CD14-positive monocyte (primary cell): ENCODE measurements at regions not wholly inside any gene's neighbourhood (a gene's known extent, or its start where the extent isn't known, plus 50 kb on each side); places are given as distances from the start of the nearest gene placed in this dataset.

ENCODE experiments used
- DNase-seq, 3 donors: peaks; one replicate each; pipeline ENCODE4 v3.0.0-alpha.2; 2011 to 2022
- H2AFZ ChIP-seq: 2 replicates; pipeline ENCODE4 v1.6.0; 2012; ENCODE audit warnings: mild to moderate bottlenecking, low read depth, low read length, inconsistent platforms; ENCODE audit not compliant: insufficient read depth, poor library complexity, severe bottlenecking
- H3K27ac ChIP-seq, 2 donors: 1 replicate in 1 of 2; 2 replicates in 1 of 2; pipeline ENCODE4 v1.5.1; 2012 to 2013; ENCODE audit warnings: low read length in 2 of 2, control low read depth in 1 of 2, inconsistent platforms in 1 of 2, low read depth in 1 of 2, mild to moderate bottlenecking in 1 of 2
- H3K27me3 ChIP-seq, 2 donors: one replicate each; pipeline versions ENCODE4 v1.6.0 to v1.6.1; 2011 to 2013; ENCODE audit warnings: low read length in 2 of 2; ENCODE audit not compliant: control insufficient read depth in 2 of 2, insufficient read depth in 2 of 2
- H3K36me3 ChIP-seq, 2 donors: replicated peaks in 1 of 2; 1 replicate in 1 of 2; 2 replicates in 1 of 2; pipeline versions ENCODE4 v1.5.1 to v1.6.1; 2012 to 2013; ENCODE audit warnings: low read length in 2 of 2, control low read depth in 1 of 2, inconsistent platforms in 1 of 2, mild to moderate bottlenecking in 1 of 2; ENCODE audit not compliant: insufficient read depth in 2 of 2, control insufficient read depth in 1 of 2
- H3K4me1 ChIP-seq, 2 donors: 1 replicate in 1 of 2; 2 replicates in 1 of 2; pipeline versions ENCODE4 v1.5.1 to v1.6.1; 2012 to 2013; ENCODE audit warnings: low read length in 2 of 2, control low read depth in 1 of 2, inconsistent platforms in 1 of 2, mild to moderate bottlenecking in 1 of 2, moderate library complexity in 1 of 2; ENCODE audit not compliant: insufficient read depth in 2 of 2, control insufficient read depth in 1 of 2
- H3K4me2 ChIP-seq: replicated peaks from 2 replicates; pipeline ENCODE3; 2012; ENCODE audit warnings: low read length, moderate library complexity, mild to moderate bottlenecking; ENCODE audit not compliant: poor library complexity, severe bottlenecking; ENCODE audit errors: extremely low read depth
- H3K4me3 ChIP-seq, 3 experiments: fragments of 200-600 bp in 1 of 3; sonication (generic) in 1 of 3; replicated peaks in 1 of 3; 1 replicate in 2 of 3; 2 replicates in 1 of 3; pipeline ENCODE4 v1.5.1; 2011 to 2013; ENCODE audit warnings: low read length in 3 of 3, mild to moderate bottlenecking in 3 of 3, control low read depth in 2 of 3, low read depth in 2 of 3, inconsistent platforms in 1 of 3, moderate library complexity in 1 of 3
- H3K79me2 ChIP-seq: 2 replicates; pipeline ENCODE4 v1.6.0; 2012; ENCODE audit warnings: mild to moderate bottlenecking, control low read depth, inconsistent platforms, low read length, moderate library complexity; ENCODE audit not compliant: insufficient read depth
- H3K9ac ChIP-seq: 2 replicates; pipeline ENCODE4 v1.6.0; 2017; ENCODE audit warnings: low read length, mild to moderate bottlenecking; ENCODE audit not compliant: insufficient read depth, poor library complexity, severe bottlenecking
- H3K9me3 ChIP-seq, 2 donors: replicated peaks in 1 of 2; 1 replicate in 1 of 2; 2 replicates in 1 of 2; pipeline versions ENCODE4 v1.5.1 to v1.6.1; 2012 to 2013; ENCODE audit warnings: low read length in 2 of 2, control low read depth in 1 of 2; ENCODE audit not compliant: control insufficient read depth in 1 of 2, insufficient read depth in 1 of 2
- H4K20me1 ChIP-seq: 2 replicates; pipeline ENCODE4 v1.6.0; 2012; ENCODE audit warnings: mild to moderate bottlenecking, low read length, control low read depth, moderate library complexity; ENCODE audit not compliant: insufficient read depth
- H3K27ac Mint-ChIP-seq, 7 donors: one replicate each; pipeline ENCODE4 v1.8.0; 2020; ENCODE audit warnings: mild to moderate bottlenecking in 7 of 7, mixed read lengths in 7 of 7, moderate library complexity in 6 of 7, inconsistent platforms in 2 of 7
- H3K27me3 Mint-ChIP-seq, 3 donors: one replicate each; pipeline ENCODE4 v1.8.0; 2021 to 2022; ENCODE audit warnings: low read depth in 3 of 3, mild to moderate bottlenecking in 3 of 3, mixed read lengths in 3 of 3, moderate library complexity in 3 of 3, inconsistent platforms in 1 of 3
- H3K36me3 Mint-ChIP-seq, 2 donors: one replicate each; pipeline ENCODE4 v1.8.0; 2020; ENCODE audit warnings: mixed read lengths in 2 of 2, inconsistent platforms in 1 of 2, mild to moderate bottlenecking in 1 of 2
- H3K4me1 Mint-ChIP-seq: one replicate; pipeline ENCODE4 v1.8.0; 2020; ENCODE audit warnings: mild to moderate bottlenecking, mixed read lengths
- H3K4me3 Mint-ChIP-seq, 2 donors: one replicate each; pipeline ENCODE4 v1.8.0; 2020; ENCODE audit warnings: mild to moderate bottlenecking in 2 of 2, mixed read lengths in 2 of 2, moderate library complexity in 1 of 2
- H3K9me3 Mint-ChIP-seq, 7 donors: one replicate each; pipeline ENCODE4 v1.8.0; 2020 to 2022; ENCODE audit warnings: mixed read lengths in 7 of 7, mild to moderate bottlenecking in 6 of 7, moderate library complexity in 6 of 7, inconsistent platforms in 2 of 7
- WGBS: methylation state at CpG from one replicate; pipeline ENCODE4 v1.1.5; 2013; ENCODE audit warnings: missing lambda C conversion rate; ENCODE audit not compliant: insufficient coverage; 5-methylcytosine and 5-hydroxymethylcytosine counted together
- intact Hi-C, 2 donors: fragments of 100-400 bp; cut with micrococcal nuclease; formaldehyde crosslinking; loops; one replicate each; pipeline versions ENCODE4 v1.15.0 to v1.15.1; 2023
- TF ChIP-seq, protein P1 (sequence below): fragments of 200-600 bp; IDR thresholded peaks from one replicate; pipeline ENCODE4 v1.8.0; 2022; ENCODE audit warnings: antibody characterized with exemption, mild to moderate bottlenecking

DNA sequence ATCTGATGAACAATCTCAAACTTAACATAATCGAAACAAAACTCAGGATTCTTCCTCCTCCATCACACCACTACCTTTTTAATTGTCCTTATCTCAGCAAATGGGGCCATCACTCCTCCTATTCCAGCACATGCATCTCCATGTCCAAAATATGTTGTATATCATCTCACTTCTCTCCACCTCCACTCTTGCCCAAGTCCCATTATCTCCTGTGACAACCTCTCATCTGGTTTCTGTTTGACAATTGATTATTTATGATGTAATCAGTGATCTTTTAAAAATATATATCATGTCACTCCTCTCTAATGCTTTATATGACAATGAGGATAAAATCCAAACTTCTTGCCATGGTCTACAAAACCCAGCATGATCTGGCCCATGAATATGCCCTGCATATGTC, 200.8 kb upstream of the HMGA2 start:
- DNase-seq: no peak
- Histone ChIP-seq H2AFZ (no peak overlapping the region), H3K4me2 (no peak overlapping the region), H3K36me3 (no peaks in the 10 kb centered on the region), H3K27ac (no peak overlapping the region), H3K9me3 (no peaks in the 10 kb centered on the region), H3K79me2 (no peaks in the 10 kb centered on the region), H3K9ac (no peak overlapping the region), H3K27me3 (no peaks in the 10 kb centered on the region), H3K4me3 (no peak overlapping the region), H3K4me1 (no peaks in the 10 kb centered on the region), H4K20me1 (no peaks in the 10 kb centered on the region)
- Mint-ChIP-seq H3K9me3 (peaks cover 0 to 7% (median 0%) of the 10 kb centered on the region in 7 donors), H3K27me3 (peaks cover 1 to 3% (median 2%) of the 10 kb centered on the region in 3 donors), H3K4me3 (no peak overlapping the region), H3K36me3 (no peaks in the 10 kb centered on the region), H3K4me1 (no peaks in the 10 kb centered on the region), H3K27ac (no peak overlapping the region)
- intact Hi-C loops: no loop called here
- WGBS: 92% methylated on average over 1 of the region's 1 CpG
- TF ChIP-seq, protein P1, sequence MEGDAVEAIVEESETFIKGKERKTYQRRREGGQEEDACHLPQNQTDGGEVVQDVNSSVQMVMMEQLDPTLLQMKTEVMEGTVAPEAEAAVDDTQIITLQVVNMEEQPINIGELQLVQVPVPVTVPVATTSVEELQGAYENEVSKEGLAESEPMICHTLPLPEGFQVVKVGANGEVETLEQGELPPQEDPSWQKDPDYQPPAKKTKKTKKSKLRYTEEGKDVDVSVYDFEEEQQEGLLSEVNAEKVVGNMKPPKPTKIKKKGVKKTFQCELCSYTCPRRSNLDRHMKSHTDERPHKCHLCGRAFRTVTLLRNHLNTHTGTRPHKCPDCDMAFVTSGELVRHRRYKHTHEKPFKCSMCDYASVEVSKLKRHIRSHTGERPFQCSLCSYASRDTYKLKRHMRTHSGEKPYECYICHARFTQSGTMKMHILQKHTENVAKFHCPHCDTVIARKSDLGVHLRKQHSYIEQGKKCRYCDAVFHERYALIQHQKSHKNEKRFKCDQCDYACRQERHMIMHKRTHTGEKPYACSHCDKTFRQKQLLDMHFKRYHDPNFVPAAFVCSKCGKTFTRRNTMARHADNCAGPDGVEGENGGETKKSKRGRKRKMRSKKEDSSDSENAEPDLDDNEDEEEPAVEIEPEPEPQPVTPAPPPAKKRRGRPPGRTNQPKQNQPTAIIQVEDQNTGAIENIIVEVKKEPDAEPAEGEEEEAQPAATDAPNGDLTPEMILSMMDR: no peak

GRCh38 chr12:65624554-65625086, 199.7 kb upstream of the HMGA2 start:
- WGBS: no CpG with 5 or more reads among the region's 4 CpGs
- Mint-ChIP-seq H3K4me3 (no peak overlapping the region), H3K27ac (no peak overlapping the region), H3K4me1 (no peaks in the 10 kb centered on the region), H3K36me3 (no peaks in the 10 kb centered on the region), H3K27me3 (peaks cover 1 to 3% (median 2%) of the 10 kb centered on the region in 3 donors), H3K9me3 (peaks cover 0 to 7% (median 2%) of the 10 kb centered on the region in 7 donors)
- Histone ChIP-seq H3K4me2 (no peak overlapping the region), H4K20me1 (no peaks in the 10 kb centered on the region), H3K9me3 (no peaks in the 10 kb centered on the region), H3K4me1 (no peaks in the 10 kb centered on the region), H3K9ac (no peak overlapping the region), H3K27me3 (no peaks in the 10 kb centered on the region), H3K27ac (no peak overlapping the region), H3K79me2 (no peaks in the 10 kb centered on the region), H3K36me3 (no peaks in the 10 kb centered on the region), H3K4me3 (no peak overlapping the region), H2AFZ (no peak overlapping the region)
- intact Hi-C loops: no loop called here
- TF ChIP-seq, protein P1: no peak
- no peak for DNase-seq
